ENCODE measurements at regions not wholly inside any gene's neighbourhood (a gene's known extent, or its start where the extent isn't known, plus 50 kb on each side); places are given as distances from the start of the nearest gene placed in this dataset.

GRCh38 chr7:82757-83155, 109.6 kb upstream of the FAM20C start:
- TF ChIP-seq EZH2 (IDR thresholded peaks at IDR 0.05; ENCODE audit: borderline replicate concordance, low read depth, low read length, poor library complexity, severe bottlenecking) (no peak), CTCF (conservative IDR thresholded peaks at IDR 0.05; ENCODE audit: low read depth, low read length) (no peak)

Data from A673 (cell line).